Panc1 (cell line): ENCODE measurements at regions not wholly inside any gene's neighbourhood (a gene's known extent, or its start where the extent isn't known, plus 50 kb on each side); places are given as distances from the start of the nearest gene placed in this dataset.

Experiments used
- ATAC-seq: fragments of 200-7000 bp; cut with Tn5 transposase; 2 replicates; pipeline ENCODE4 v1.9.1; 2020; ENCODE audit warnings: mild to moderate bottlenecking, moderate library complexity
- BruUV-seq: library from RNA; stranded (reverse); fragments of 400-500 nt; replicated peaks from 2 replicates; lab custom pipeline; 2021; lab: Mats Ljungman, UMichigan
- CTCF ChIA-PET: fragments of 300-600 bp; sonication (Branson Sonifier 250); formaldehyde crosslinking; loops from one replicate; lab custom pipeline; 2022; ENCODE audit warnings: antibody characterized with exemption; lab: Charles Lee
- POLR2A ChIA-PET: fragments of 300-600 bp; sonication (Branson Sonifier 250); formaldehyde crosslinking; loops from one replicate; lab custom pipeline; 2022; ENCODE audit warnings: antibody characterized with exemption; lab: Charles Lee
- DNase-seq: peaks from one replicate; pipeline ENCODE4 v3.0.0-alpha.2; 2010; ENCODE audit warnings: low read depth, low spot score
- H3K27ac ChIP-seq: 2 replicates; pipeline ENCODE4 v1.5.1; 2011; ENCODE audit warnings: mild to moderate bottlenecking, low read length, inconsistent platforms
- H3K27me3 ChIP-seq: fragments of 200-500 bp; sonication (Bioruptor generic); 2 replicates; pipeline ENCODE4 v1.6.0; 2014; ENCODE audit warnings: low read length, inconsistent platforms; ENCODE audit not compliant: control insufficient read depth, insufficient read depth
- H3K36me3 ChIP-seq: fragments of 200-500 bp; sonication (Bioruptor generic); 2 replicates; pipeline ENCODE4 v1.5.1; 2014; ENCODE audit warnings: inconsistent platforms, mild to moderate bottlenecking, low read length, moderate library complexity; ENCODE audit not compliant: control insufficient read depth, insufficient read depth
- H3K4me1 ChIP-seq: 2 replicates; pipeline ENCODE4 v1.5.1; 2011; ENCODE audit warnings: inconsistent platforms, mild to moderate bottlenecking, low read length, moderate library complexity; ENCODE audit not compliant: control insufficient read depth, insufficient read depth
- H3K4me3 ChIP-seq, 2 experiments: 2 replicates each; pipeline ENCODE4 v1.5.1; 2011 to 2012; ENCODE audit warnings: low read depth in 2 of 2, low read length in 2 of 2, mild to moderate bottlenecking in 2 of 2, inconsistent platforms in 1 of 2, moderate library complexity in 1 of 2
- H3K9me3 ChIP-seq: fragments of 200-500 bp; sonication (Bioruptor generic); 2 replicates; pipeline ENCODE4 v1.5.1; 2014; ENCODE audit warnings: low read depth, mild to moderate bottlenecking, inconsistent platforms, low read length, moderate library complexity; ENCODE audit not compliant: control insufficient read depth, insufficient read depth
- POLR2AphosphoS5 ChIP-seq: IDR thresholded peaks from 2 replicates; pipeline ENCODE4 v1.6.1; 2012; ENCODE audit warnings: mild to moderate bottlenecking, low read depth, low read length, moderate library complexity
- SIN3A ChIP-seq: IDR thresholded peaks from 2 replicates; pipeline ENCODE4 v1.6.1; 2012; ENCODE audit warnings: low read depth, mild to moderate bottlenecking, low read length, moderate library complexity, borderline replicate concordance; ENCODE audit not compliant: insufficient read depth
- TCF7L2 ChIP-seq: IDR thresholded peaks from 2 replicates; pipeline ENCODE4 v1.6.1; 2011; ENCODE audit warnings: mild to moderate bottlenecking, low read depth, low read length, inconsistent platforms
- in situ Hi-C: cut with HindIII; loops from 2 replicates; pipeline ENCODE4 v1.10.0; 2016; ENCODE audit warnings: low sequenced_read_pairs, low pct_unique_long_range_greater_than_20kb
- intact Hi-C: fragments of 100-400 bp; cut with micrococcal nuclease; formaldehyde crosslinking; loops from one replicate; pipeline ENCODE4 v1.10.0; 2022; ENCODE audit not compliant: unreplicated experiment
- TF ChIP-seq, protein P1 (sequence below), 2 experiments: IDR thresholded peaks; 2 replicates each; pipeline ENCODE4 v1.6.1; 2011 to 2012; ENCODE audit warnings: low read depth in 2 of 2, control low read depth in 1 of 2, low read length in 1 of 2, mild to moderate bottlenecking in 1 of 2, moderate library complexity in 1 of 2; ENCODE audit not compliant: insufficient read depth in 1 of 2
- TF ChIP-seq, protein P2 (sequence below): fragments of 450-650 bp; IDR thresholded peaks from 2 replicates; pipeline ENCODE4 v1.5.1; 2017; ENCODE audit warnings: mild to moderate bottlenecking

DNA sequence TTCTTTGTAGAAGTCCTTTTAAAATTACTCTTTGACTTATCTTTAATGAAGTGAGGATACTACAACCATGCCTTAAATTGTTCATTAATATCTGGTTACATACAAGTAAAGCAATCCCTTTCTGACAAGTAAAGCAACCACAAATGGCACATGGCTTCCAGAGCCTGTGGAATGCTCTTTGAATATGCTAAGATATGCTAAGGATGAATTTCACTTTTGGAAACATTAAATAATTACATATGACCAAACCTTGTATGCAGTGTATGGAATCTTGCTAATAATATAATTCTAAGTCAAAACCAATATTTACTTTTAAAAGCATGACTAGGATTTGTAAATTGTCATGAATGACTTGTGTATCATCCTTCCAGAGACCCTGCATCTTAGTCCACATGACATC is 1711.2 kb upstream of the CELF4 start:
- TF ChIP-seq SIN3A (no peak), TCF7L2 (no peak), POLR2AphosphoS5 (no peak)
- TF ChIP-seq, protein P1, sequence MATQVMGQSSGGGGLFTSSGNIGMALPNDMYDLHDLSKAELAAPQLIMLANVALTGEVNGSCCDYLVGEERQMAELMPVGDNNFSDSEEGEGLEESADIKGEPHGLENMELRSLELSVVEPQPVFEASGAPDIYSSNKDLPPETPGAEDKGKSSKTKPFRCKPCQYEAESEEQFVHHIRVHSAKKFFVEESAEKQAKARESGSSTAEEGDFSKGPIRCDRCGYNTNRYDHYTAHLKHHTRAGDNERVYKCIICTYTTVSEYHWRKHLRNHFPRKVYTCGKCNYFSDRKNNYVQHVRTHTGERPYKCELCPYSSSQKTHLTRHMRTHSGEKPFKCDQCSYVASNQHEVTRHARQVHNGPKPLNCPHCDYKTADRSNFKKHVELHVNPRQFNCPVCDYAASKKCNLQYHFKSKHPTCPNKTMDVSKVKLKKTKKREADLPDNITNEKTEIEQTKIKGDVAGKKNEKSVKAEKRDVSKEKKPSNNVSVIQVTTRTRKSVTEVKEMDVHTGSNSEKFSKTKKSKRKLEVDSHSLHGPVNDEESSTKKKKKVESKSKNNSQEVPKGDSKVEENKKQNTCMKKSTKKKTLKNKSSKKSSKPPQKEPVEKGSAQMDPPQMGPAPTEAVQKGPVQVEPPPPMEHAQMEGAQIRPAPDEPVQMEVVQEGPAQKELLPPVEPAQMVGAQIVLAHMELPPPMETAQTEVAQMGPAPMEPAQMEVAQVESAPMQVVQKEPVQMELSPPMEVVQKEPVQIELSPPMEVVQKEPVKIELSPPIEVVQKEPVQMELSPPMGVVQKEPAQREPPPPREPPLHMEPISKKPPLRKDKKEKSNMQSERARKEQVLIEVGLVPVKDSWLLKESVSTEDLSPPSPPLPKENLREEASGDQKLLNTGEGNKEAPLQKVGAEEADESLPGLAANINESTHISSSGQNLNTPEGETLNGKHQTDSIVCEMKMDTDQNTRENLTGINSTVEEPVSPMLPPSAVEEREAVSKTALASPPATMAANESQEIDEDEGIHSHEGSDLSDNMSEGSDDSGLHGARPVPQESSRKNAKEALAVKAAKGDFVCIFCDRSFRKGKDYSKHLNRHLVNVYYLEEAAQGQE (IDR thresholded peaks at IDR 0.05; ENCODE audit: insufficient read depth in 1 of 2, low read depth in 2 of 2, low read length in 1 of 2) = no peak
- TF ChIP-seq, protein P2, sequence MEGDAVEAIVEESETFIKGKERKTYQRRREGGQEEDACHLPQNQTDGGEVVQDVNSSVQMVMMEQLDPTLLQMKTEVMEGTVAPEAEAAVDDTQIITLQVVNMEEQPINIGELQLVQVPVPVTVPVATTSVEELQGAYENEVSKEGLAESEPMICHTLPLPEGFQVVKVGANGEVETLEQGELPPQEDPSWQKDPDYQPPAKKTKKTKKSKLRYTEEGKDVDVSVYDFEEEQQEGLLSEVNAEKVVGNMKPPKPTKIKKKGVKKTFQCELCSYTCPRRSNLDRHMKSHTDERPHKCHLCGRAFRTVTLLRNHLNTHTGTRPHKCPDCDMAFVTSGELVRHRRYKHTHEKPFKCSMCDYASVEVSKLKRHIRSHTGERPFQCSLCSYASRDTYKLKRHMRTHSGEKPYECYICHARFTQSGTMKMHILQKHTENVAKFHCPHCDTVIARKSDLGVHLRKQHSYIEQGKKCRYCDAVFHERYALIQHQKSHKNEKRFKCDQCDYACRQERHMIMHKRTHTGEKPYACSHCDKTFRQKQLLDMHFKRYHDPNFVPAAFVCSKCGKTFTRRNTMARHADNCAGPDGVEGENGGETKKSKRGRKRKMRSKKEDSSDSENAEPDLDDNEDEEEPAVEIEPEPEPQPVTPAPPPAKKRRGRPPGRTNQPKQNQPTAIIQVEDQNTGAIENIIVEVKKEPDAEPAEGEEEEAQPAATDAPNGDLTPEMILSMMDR = no peak
- Histone ChIP-seq H3K36me3 (no peaks in the 10 kb centered on the region), H3K4me3 (no peak overlapping the region), H3K9me3 (no peaks in the 10 kb centered on the region), H3K4me1 (no peaks in the 10 kb centered on the region), H3K27me3 (no peaks in the 10 kb centered on the region), H3K27ac (no peak overlapping the region)
- no peak for ATAC-seq
- no TSS peak for BruUV-seq
- no peak for DNase-seq
- POLR2A ChIA-PET = no interaction called here
- intact Hi-C loops (no loop called here), in situ Hi-C loops (no loop called here)
- CTCF ChIA-PET = no interaction called here

DNA sequence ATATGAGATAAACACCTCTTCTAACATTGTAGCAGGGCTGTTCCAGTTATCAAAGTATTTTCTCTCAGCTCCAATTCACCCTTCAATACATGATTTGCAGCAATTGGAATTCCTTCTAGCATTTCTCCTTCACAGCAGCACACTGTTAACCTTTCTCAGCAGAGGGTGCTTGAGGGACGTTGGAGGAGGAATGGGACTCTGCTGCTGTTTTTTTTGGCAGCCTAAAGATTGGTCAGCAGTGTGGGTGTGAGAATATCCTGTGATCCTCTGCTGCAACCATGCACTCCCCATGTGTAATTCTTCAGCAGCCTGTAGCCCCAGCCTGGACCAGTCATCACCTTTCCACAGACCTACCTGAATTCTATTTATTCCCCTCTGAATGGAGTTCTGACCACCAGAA is 1708.9 kb upstream of the CELF4 start:
- Histone ChIP-seq H3K4me3 (no peak overlapping the region), H3K4me1 (no peaks in the 10 kb centered on the region), H3K27me3 (no peaks in the 10 kb centered on the region), H3K9me3 (no peaks in the 10 kb centered on the region), H3K36me3 (no peaks in the 10 kb centered on the region), H3K27ac (no peak overlapping the region)
- ATAC-seq = no peak
- in situ Hi-C loops (no loop called here), intact Hi-C loops (no loop called here)
- ChIA-PET CTCF (no interaction called here), POLR2A (no interaction called here)
- TF ChIP-seq, protein P2 = no peak
- TF ChIP-seq POLR2AphosphoS5 (no peak), SIN3A (no peak), TCF7L2 (no peak)
- TF ChIP-seq, protein P1 (IDR thresholded peaks at IDR 0.05; ENCODE audit: insufficient read depth in 1 of 2, low read depth in 2 of 2, low read length in 1 of 2) = no peak
- no peak for DNase-seq
- no TSS peak for BruUV-seq
